H1 (cell line): ENCODE measurements at regions not wholly inside any gene's neighbourhood (a gene's known extent, or its start where the extent isn't known, plus 50 kb on each side); places are given as distances from the start of the nearest gene placed in this dataset.

Experiments
- CTCF ChIA-PET: fragments of 300-600 bp; sonication (Branson Sonifier 250); formaldehyde crosslinking; loops from one replicate; lab custom pipeline; 2021; ENCODE audit not compliant: partially characterized antibody; lab: Charles Lee
- POLR2A ChIA-PET: fragments of 300-600 bp; sonication (Branson Sonifier 250); formaldehyde crosslinking; loops from one replicate; lab custom pipeline; 2021; ENCODE audit warnings: inconsistent platforms; ENCODE audit not compliant: partially characterized antibody; lab: Charles Lee
- DNase-seq, 2 experiments: peaks; one replicate each; pipeline versions ENCODE4 v3.0.0 to v3.0.0-alpha.2; 2010 to 2022; ENCODE audit warnings: low spot score in 2 of 2, low read depth in 1 of 2, mixed read lengths in 1 of 2
- FAIRE-seq: peaks from 2 replicates; lab custom pipeline; 2011; peaks lifted over from hg19 to GRCh38; lab: Jason Lieb, UNC
- H2AFZ ChIP-seq: 2 replicates; pipeline ENCODE4 v1.8.1; 2012; ENCODE audit warnings: low read length, inconsistent platforms
- H2AK5ac ChIP-seq: 2 replicates; pipeline ENCODE4 v1.6.1; 2013; ENCODE audit warnings: low read depth, low read length
- H2BK120ac ChIP-seq: replicated peaks from 2 replicates; pipeline ENCODE3; 2013; ENCODE audit warnings: low read depth, low read length, inconsistent platforms
- H2BK12ac ChIP-seq: 2 replicates; pipeline ENCODE4 v1.6.1; 2013; ENCODE audit warnings: low read depth, low read length
- H2BK15ac ChIP-seq: 2 replicates; pipeline ENCODE4 v1.6.1; 2013; ENCODE audit warnings: low read length
- H2BK20ac ChIP-seq: 2 replicates; pipeline ENCODE4 v1.6.1; 2013; ENCODE audit warnings: low read length
- H2BK5ac ChIP-seq: 2 replicates; pipeline ENCODE4 v1.6.1; 2013; ENCODE audit warnings: low read depth, low read length
- H3K14ac ChIP-seq: 2 replicates; pipeline ENCODE4 v1.6.1; 2013; ENCODE audit warnings: inconsistent platforms; ENCODE audit not compliant: insufficient read length
- H3K18ac ChIP-seq: 2 replicates; pipeline ENCODE4 v1.6.1; 2013; ENCODE audit warnings: low read length; ENCODE audit errors: extremely low read depth
- H3K23ac ChIP-seq: 2 replicates; pipeline ENCODE4 v1.6.1; 2013; ENCODE audit warnings: inconsistent platforms; ENCODE audit not compliant: insufficient read length
- H3K23me2 ChIP-seq: 2 replicates; pipeline ENCODE4 v1.6.1; 2013; ENCODE audit warnings: low read depth, low read length
- H3K27ac ChIP-seq: 2 replicates; pipeline ENCODE4 v1.6.1; 2011; ENCODE audit warnings: low read depth, low read length, inconsistent platforms
- H3K27me3 ChIP-seq, 4 experiments: replicated peaks in 1 of 4; 1 replicate in 1 of 4; 2 replicates in 3 of 4; pipeline versions ENCODE4 v1.6.1 to v1.8.1; 2011 to 2013; ENCODE audit warnings: low read length in 3 of 4, mild to moderate bottlenecking in 3 of 4, inconsistent platforms in 2 of 4, mixed read lengths in 2 of 4, moderate library complexity in 1 of 4; ENCODE audit not compliant: control insufficient read depth in 3 of 4, insufficient read depth in 3 of 4; ENCODE audit errors: extremely low read depth in 1 of 4
- H3K36me3 ChIP-seq, 4 experiments: 2 replicates each; pipeline versions ENCODE4 v1.6.1 to v1.8.1; 2011 to 2013; ENCODE audit warnings: mild to moderate bottlenecking in 4 of 4, low read length in 3 of 4, moderate library complexity in 2 of 4, control low read depth in 1 of 4, inconsistent platforms in 1 of 4; ENCODE audit not compliant: insufficient read depth in 4 of 4, control insufficient read depth in 2 of 4
- H3K4ac ChIP-seq: replicated peaks from 2 replicates; pipeline ENCODE3; 2013; ENCODE audit warnings: low read length, low read depth, mixed read lengths, inconsistent platforms; ENCODE audit not compliant: insufficient read length
- H3K4me1 ChIP-seq, 4 experiments: replicated peaks in 1 of 4; 1 replicate in 1 of 4; 2 replicates in 3 of 4; pipeline versions ENCODE4 v1.6.1 to v1.8.1; 2011 to 2013; ENCODE audit warnings: low read length in 3 of 4, inconsistent platforms in 2 of 4, mixed read lengths in 1 of 4; ENCODE audit not compliant: insufficient read depth in 4 of 4, control insufficient read depth in 3 of 4
- H3K4me2 ChIP-seq, 2 experiments: 2 replicates each; pipeline versions ENCODE4 v1.6.1 to v1.8.1; 2011 to 2013; ENCODE audit warnings: low read depth in 2 of 2, low read length in 2 of 2, control low read depth in 1 of 2, inconsistent platforms in 1 of 2, mild to moderate bottlenecking in 1 of 2; ENCODE audit not compliant: insufficient read depth in 1 of 2
- H3K4me3 ChIP-seq, 4 experiments: fragments of 200-600, 300-600 bp in 1 of 4; sonication (generic), shearing (Covaris generic), sonication (Bioruptor Twin) in 1 of 4; 2 replicates each; pipeline versions ENCODE4 v1.5.1 to v1.8.1; 2011 to 2016; ENCODE audit warnings: low read length in 4 of 4, low read depth in 3 of 4, control low read depth in 2 of 4, inconsistent platforms in 2 of 4, mild to moderate bottlenecking in 2 of 4, mixed read lengths in 1 of 4, moderate library complexity in 1 of 4; ENCODE audit not compliant: insufficient read depth in 2 of 4; ENCODE audit errors: extremely low read depth in 1 of 4
- H3K56ac ChIP-seq: replicated peaks from 2 replicates; pipeline ENCODE3; 2013; ENCODE audit warnings: low read depth, mild to moderate bottlenecking, mixed read lengths, low read length, inconsistent platforms; ENCODE audit not compliant: insufficient read length
- H3K79me1 ChIP-seq: 2 replicates; pipeline ENCODE4 v1.6.1; 2013; ENCODE audit warnings: low read depth, low read length, control low read depth
- H3K79me2 ChIP-seq, 2 experiments: 2 replicates each; pipeline versions ENCODE4 v1.6.1 to v1.8.1; 2012 to 2013; ENCODE audit warnings: low read length in 2 of 2, mild to moderate bottlenecking in 2 of 2, inconsistent platforms in 1 of 2; ENCODE audit not compliant: insufficient read depth in 2 of 2, control insufficient read depth in 1 of 2
- H3K9ac ChIP-seq, 4 experiments: replicated peaks in 1 of 4; 1 replicate in 1 of 4; 2 replicates in 3 of 4; pipeline versions ENCODE4 v1.6.1 to v1.8.1; 2011 to 2013; ENCODE audit warnings: low read depth in 3 of 4, low read length in 3 of 4, control low read depth in 2 of 4, mild to moderate bottlenecking in 2 of 4, moderate library complexity in 2 of 4, inconsistent platforms in 1 of 4; ENCODE audit errors: extremely low read depth in 1 of 4
- H3K9me3 ChIP-seq, 2 experiments: 2 replicates each; pipeline versions ENCODE4 v1.6.1 to v1.8.1; 2012 to 2013; ENCODE audit warnings: mild to moderate bottlenecking in 2 of 2, moderate library complexity in 2 of 2, control low read depth in 1 of 2, inconsistent platforms in 1 of 2, low read depth in 1 of 2, low read length in 1 of 2, mixed read lengths in 1 of 2; ENCODE audit not compliant: insufficient read depth in 2 of 2
- H4K20me1 ChIP-seq, 2 experiments: replicated peaks in 1 of 2; 2 replicates each; pipeline versions ENCODE3 to v1.8.1; 2011 to 2013; ENCODE audit warnings: inconsistent platforms in 2 of 2, low read length in 2 of 2, mild to moderate bottlenecking in 1 of 2; ENCODE audit not compliant: insufficient read depth in 2 of 2, control insufficient read depth in 1 of 2
- H4K5ac ChIP-seq: 2 replicates; pipeline ENCODE4 v1.6.1; 2013; ENCODE audit warnings: low read length, low read depth, mixed read lengths, inconsistent platforms; ENCODE audit not compliant: insufficient read length
- H4K8ac ChIP-seq: 2 replicates; pipeline ENCODE4 v1.8.0; 2013; ENCODE audit warnings: mild to moderate bottlenecking, moderate library complexity, low read length, inconsistent platforms; ENCODE audit not compliant: insufficient read depth; ENCODE audit errors: extremely low read depth
- H4K91ac ChIP-seq: replicated peaks from 2 replicates; pipeline ENCODE3; 2013; ENCODE audit warnings: low read length, mixed read lengths, inconsistent platforms; ENCODE audit not compliant: insufficient read length
- CREB1 ChIP-seq: IDR thresholded peaks from 2 replicates; pipeline ENCODE4 v1.6.1; 2012; ENCODE audit warnings: inconsistent platforms
- EP300 ChIP-seq, 2 experiments: IDR thresholded peaks; 1 replicate in 1 of 2; 2 replicates in 1 of 2; pipeline ENCODE4 v1.6.1; 2011 to 2012; ENCODE audit warnings: low read depth in 2 of 2, low read length in 2 of 2, mild to moderate bottlenecking in 2 of 2, borderline replicate concordance in 1 of 2, inconsistent platforms in 1 of 2, moderate library complexity in 1 of 2
- GABPA ChIP-seq: IDR thresholded peaks from 2 replicates; pipeline ENCODE4 v1.6.1; 2011; ENCODE audit warnings: mild to moderate bottlenecking, low read length, moderate library complexity, borderline replicate concordance; ENCODE audit not compliant: insufficient read depth
- JUN ChIP-seq: IDR thresholded peaks from 2 replicates; pipeline ENCODE4 v1.6.1; 2011; ENCODE audit warnings: low read depth, mild to moderate bottlenecking, improper control_type of control experiment, low read length
- POLR2AphosphoS5 ChIP-seq: IDR thresholded peaks from 2 replicates; pipeline ENCODE4 v1.6.1; 2011; ENCODE audit warnings: low read depth, low read length
- SIRT6 ChIP-seq: IDR thresholded peaks from one replicate; pipeline ENCODE4 v1.7.1; 2012; ENCODE audit warnings: low read length, inconsistent platforms
- WGBS, 2 experiments: shearing (Covaris generic) in 1 of 2; methylation state at CpG; one replicate each; pipeline versions ENCODE4 v1.1.6 to v1.1.7; 2013 to 2015; ENCODE audit warnings: low lambda C conversion rate in 2 of 2, mixed read lengths in 2 of 2, inconsistent platforms in 1 of 2, low coverage in 1 of 2, missing lambda C conversion rate in 1 of 2; ENCODE audit not compliant: insufficient replicate concordance in 2 of 2, insufficient coverage in 1 of 2, insufficient read length in 1 of 2; ENCODE audit errors: extremely low coverage in 1 of 2, missing lambda C conversion rate in 1 of 2; 5-methylcytosine and 5-hydroxymethylcytosine counted together

- CTCF ChIA-PET, result interaction anchor here (0.8 kb wide), 1 partner anchor 371 kb away, joined by 3 read pairs; no protein-coding TSS in a partner anchor
- POLR2A ChIA-PET, result no interaction called here
- no peaks in the 10 kb centered on the region for H3K23me2 ChIP-seq
- H2AFZ ChIP-seq, result peak overlapping the region; percentile 74; the same call in 1 of the 2 replicates
- no peak overlapping the region for H3K4me3 ChIP-seq
- no peaks in the 10 kb centered on the region for H3K79me2 ChIP-seq
- no peaks in the 10 kb centered on the region for H3K9me3 ChIP-seq
- 0 out of 2 replicates have a peak overlapping the region, but pooled peaks have one; percentile 6 for H2BK5ac ChIP-seq
- no peaks in the 10 kb centered on the region for H3K36me3 ChIP-seq
- no peak overlapping the region for H4K91ac ChIP-seq
- H2BK20ac ChIP-seq, result no peak overlapping the region
- no peak overlapping the region for H2BK12ac ChIP-seq
- no peak overlapping the region for H3K18ac ChIP-seq
- H4K20me1 ChIP-seq, result no peaks in the 10 kb centered on the region
- no peak overlapping the region for H3K9ac ChIP-seq
- H3K4me2 ChIP-seq, result no peak overlapping the region
- H3K56ac ChIP-seq, result no peak overlapping the region
- H3K27ac ChIP-seq, result no peak overlapping the region
- TF ChIP-seq SIRT6 (no peak), POLR2AphosphoS5 (no peak), CREB1 (no peak), JUN (no peak), EP300 (IDR thresholded peaks at IDR 0.05; ENCODE audit: borderline replicate concordance in 1 of 2, low read depth in 2 of 2, low read length in 2 of 2) (no peak), GABPA (no peak)
- H3K14ac ChIP-seq, result no peak overlapping the region
- no peaks in the 10 kb centered on the region for H3K4me1 ChIP-seq
- H3K23ac ChIP-seq, result no peak overlapping the region
- H2BK15ac ChIP-seq, result no peak overlapping the region
- no peaks in the 10 kb centered on the region for H3K79me1 ChIP-seq
- no peaks in the 10 kb centered on the region for H3K27me3 ChIP-seq
- FAIRE-seq, result no peak
- no peak overlapping the region for H4K8ac ChIP-seq
- peak in 1 of 2 experiments; percentile 10 for DNase-seq
- H3K4ac ChIP-seq, result no peak overlapping the region
- WGBS, 2 experiments, result 79% methylated on average over 2 of the region's 2 CpGs; no CpG with 5 or more reads in 1 of the 2 experiments
- no peak overlapping the region for H4K5ac ChIP-seq
- no peak overlapping the region for H2AK5ac ChIP-seq
- no peak overlapping the region for H2BK120ac ChIP-seq
Measured at GRCh38 chr14:39946807-39947206, 514.6 kb upstream of the FBXO33 start.
